H1 (cell line): ENCODE measurements at regions not wholly inside any gene's neighbourhood (a gene's known extent, or its start where the extent isn't known, plus 50 kb on each side); places are given as distances from the start of the nearest gene placed in this dataset.

Source experiments
- CTCF ChIA-PET: fragments of 300-600 bp; sonication (Branson Sonifier 250); formaldehyde crosslinking; loops from one replicate; lab custom pipeline; 2021; ENCODE audit not compliant: partially characterized antibody; lab: Charles Lee
- POLR2A ChIA-PET: fragments of 300-600 bp; sonication (Branson Sonifier 250); formaldehyde crosslinking; loops from one replicate; lab custom pipeline; 2021; ENCODE audit warnings: inconsistent platforms; ENCODE audit not compliant: partially characterized antibody; lab: Charles Lee
- DNase-seq, 2 experiments: peaks; one replicate each; pipeline versions ENCODE4 v3.0.0 to v3.0.0-alpha.2; 2010 to 2022; ENCODE audit warnings: low spot score in 2 of 2, low read depth in 1 of 2, mixed read lengths in 1 of 2
- FAIRE-seq: peaks from 2 replicates; lab custom pipeline; 2011; peaks lifted over from hg19 to GRCh38; lab: Jason Lieb, UNC
- H2AFZ ChIP-seq: 2 replicates; pipeline ENCODE4 v1.8.1; 2012; ENCODE audit warnings: low read length, inconsistent platforms
- H2AK5ac ChIP-seq: 2 replicates; pipeline ENCODE4 v1.6.1; 2013; ENCODE audit warnings: low read depth, low read length
- H2BK120ac ChIP-seq: replicated peaks from 2 replicates; pipeline ENCODE3; 2013; ENCODE audit warnings: low read depth, low read length, inconsistent platforms
- H2BK12ac ChIP-seq: 2 replicates; pipeline ENCODE4 v1.6.1; 2013; ENCODE audit warnings: low read depth, low read length
- H2BK15ac ChIP-seq: 2 replicates; pipeline ENCODE4 v1.6.1; 2013; ENCODE audit warnings: low read length
- H2BK20ac ChIP-seq: 2 replicates; pipeline ENCODE4 v1.6.1; 2013; ENCODE audit warnings: low read length
- H2BK5ac ChIP-seq: 2 replicates; pipeline ENCODE4 v1.6.1; 2013; ENCODE audit warnings: low read depth, low read length
- H3K14ac ChIP-seq: 2 replicates; pipeline ENCODE4 v1.6.1; 2013; ENCODE audit warnings: inconsistent platforms; ENCODE audit not compliant: insufficient read length
- H3K18ac ChIP-seq: 2 replicates; pipeline ENCODE4 v1.6.1; 2013; ENCODE audit warnings: low read length; ENCODE audit errors: extremely low read depth
- H3K23ac ChIP-seq: 2 replicates; pipeline ENCODE4 v1.6.1; 2013; ENCODE audit warnings: inconsistent platforms; ENCODE audit not compliant: insufficient read length
- H3K23me2 ChIP-seq: 2 replicates; pipeline ENCODE4 v1.6.1; 2013; ENCODE audit warnings: low read depth, low read length
- H3K27ac ChIP-seq: 2 replicates; pipeline ENCODE4 v1.6.1; 2011; ENCODE audit warnings: low read depth, low read length, inconsistent platforms
- H3K27me3 ChIP-seq, 4 experiments: replicated peaks in 1 of 4; 1 replicate in 1 of 4; 2 replicates in 3 of 4; pipeline versions ENCODE4 v1.6.1 to v1.8.1; 2011 to 2013; ENCODE audit warnings: low read length in 3 of 4, mild to moderate bottlenecking in 3 of 4, inconsistent platforms in 2 of 4, mixed read lengths in 2 of 4, moderate library complexity in 1 of 4; ENCODE audit not compliant: control insufficient read depth in 3 of 4, insufficient read depth in 3 of 4; ENCODE audit errors: extremely low read depth in 1 of 4
- H3K36me3 ChIP-seq, 4 experiments: 2 replicates each; pipeline versions ENCODE4 v1.6.1 to v1.8.1; 2011 to 2013; ENCODE audit warnings: mild to moderate bottlenecking in 4 of 4, low read length in 3 of 4, moderate library complexity in 2 of 4, control low read depth in 1 of 4, inconsistent platforms in 1 of 4; ENCODE audit not compliant: insufficient read depth in 4 of 4, control insufficient read depth in 2 of 4
- H3K4ac ChIP-seq: replicated peaks from 2 replicates; pipeline ENCODE3; 2013; ENCODE audit warnings: low read length, low read depth, mixed read lengths, inconsistent platforms; ENCODE audit not compliant: insufficient read length
- H3K4me1 ChIP-seq, 4 experiments: replicated peaks in 1 of 4; 1 replicate in 1 of 4; 2 replicates in 3 of 4; pipeline versions ENCODE4 v1.6.1 to v1.8.1; 2011 to 2013; ENCODE audit warnings: low read length in 3 of 4, inconsistent platforms in 2 of 4, mixed read lengths in 1 of 4; ENCODE audit not compliant: insufficient read depth in 4 of 4, control insufficient read depth in 3 of 4
- H3K4me2 ChIP-seq, 2 experiments: 2 replicates each; pipeline versions ENCODE4 v1.6.1 to v1.8.1; 2011 to 2013; ENCODE audit warnings: low read depth in 2 of 2, low read length in 2 of 2, control low read depth in 1 of 2, inconsistent platforms in 1 of 2, mild to moderate bottlenecking in 1 of 2; ENCODE audit not compliant: insufficient read depth in 1 of 2
- H3K4me3 ChIP-seq, 4 experiments: fragments of 200-600, 300-600 bp in 1 of 4; sonication (generic), shearing (Covaris generic), sonication (Bioruptor Twin) in 1 of 4; 2 replicates each; pipeline versions ENCODE4 v1.5.1 to v1.8.1; 2011 to 2016; ENCODE audit warnings: low read length in 4 of 4, low read depth in 3 of 4, control low read depth in 2 of 4, inconsistent platforms in 2 of 4, mild to moderate bottlenecking in 2 of 4, mixed read lengths in 1 of 4, moderate library complexity in 1 of 4; ENCODE audit not compliant: insufficient read depth in 2 of 4; ENCODE audit errors: extremely low read depth in 1 of 4
- H3K56ac ChIP-seq: replicated peaks from 2 replicates; pipeline ENCODE3; 2013; ENCODE audit warnings: low read depth, mild to moderate bottlenecking, mixed read lengths, low read length, inconsistent platforms; ENCODE audit not compliant: insufficient read length
- H3K79me1 ChIP-seq: 2 replicates; pipeline ENCODE4 v1.6.1; 2013; ENCODE audit warnings: low read depth, low read length, control low read depth
- H3K79me2 ChIP-seq, 2 experiments: 2 replicates each; pipeline versions ENCODE4 v1.6.1 to v1.8.1; 2012 to 2013; ENCODE audit warnings: low read length in 2 of 2, mild to moderate bottlenecking in 2 of 2, inconsistent platforms in 1 of 2; ENCODE audit not compliant: insufficient read depth in 2 of 2, control insufficient read depth in 1 of 2
- H3K9ac ChIP-seq, 4 experiments: replicated peaks in 1 of 4; 1 replicate in 1 of 4; 2 replicates in 3 of 4; pipeline versions ENCODE4 v1.6.1 to v1.8.1; 2011 to 2013; ENCODE audit warnings: low read depth in 3 of 4, low read length in 3 of 4, control low read depth in 2 of 4, mild to moderate bottlenecking in 2 of 4, moderate library complexity in 2 of 4, inconsistent platforms in 1 of 4; ENCODE audit errors: extremely low read depth in 1 of 4
- H3K9me3 ChIP-seq, 2 experiments: 2 replicates each; pipeline versions ENCODE4 v1.6.1 to v1.8.1; 2012 to 2013; ENCODE audit warnings: mild to moderate bottlenecking in 2 of 2, moderate library complexity in 2 of 2, control low read depth in 1 of 2, inconsistent platforms in 1 of 2, low read depth in 1 of 2, low read length in 1 of 2, mixed read lengths in 1 of 2; ENCODE audit not compliant: insufficient read depth in 2 of 2
- H4K20me1 ChIP-seq, 2 experiments: replicated peaks in 1 of 2; 2 replicates each; pipeline versions ENCODE3 to v1.8.1; 2011 to 2013; ENCODE audit warnings: inconsistent platforms in 2 of 2, low read length in 2 of 2, mild to moderate bottlenecking in 1 of 2; ENCODE audit not compliant: insufficient read depth in 2 of 2, control insufficient read depth in 1 of 2
- H4K5ac ChIP-seq: 2 replicates; pipeline ENCODE4 v1.6.1; 2013; ENCODE audit warnings: low read length, low read depth, mixed read lengths, inconsistent platforms; ENCODE audit not compliant: insufficient read length
- H4K8ac ChIP-seq: 2 replicates; pipeline ENCODE4 v1.8.0; 2013; ENCODE audit warnings: mild to moderate bottlenecking, moderate library complexity, low read length, inconsistent platforms; ENCODE audit not compliant: insufficient read depth; ENCODE audit errors: extremely low read depth
- H4K91ac ChIP-seq: replicated peaks from 2 replicates; pipeline ENCODE3; 2013; ENCODE audit warnings: low read length, mixed read lengths, inconsistent platforms; ENCODE audit not compliant: insufficient read length
- BRCA1 ChIP-seq: IDR thresholded peaks from 2 replicates; pipeline ENCODE4 v1.6.1; 2012; ENCODE audit warnings: low read depth, low read length, improper control_type of control experiment
- CHD1 ChIP-seq: IDR thresholded peaks from 2 replicates; pipeline ENCODE4 v1.6.1; 2012; ENCODE audit warnings: low read depth, low read length, improper control_type of control experiment
- CREB1 ChIP-seq: IDR thresholded peaks from 2 replicates; pipeline ENCODE4 v1.6.1; 2012; ENCODE audit warnings: inconsistent platforms
- EGR1 ChIP-seq: IDR thresholded peaks from 2 replicates; pipeline ENCODE4 v1.6.1; 2011; ENCODE audit warnings: low read depth, low read length, borderline replicate concordance
- POLR2A ChIP-seq, 2 experiments: IDR thresholded peaks; 1 replicate in 1 of 2; 2 replicates in 1 of 2; pipeline ENCODE4 v1.6.1; 2011; ENCODE audit warnings: low read depth in 2 of 2, low read length in 2 of 2, mild to moderate bottlenecking in 2 of 2; ENCODE audit errors: control extremely low read depth in 1 of 2
- RBBP5 ChIP-seq: IDR thresholded peaks from 2 replicates; pipeline ENCODE4 v1.7.1; 2012; ENCODE audit warnings: low read depth, mild to moderate bottlenecking, inconsistent platforms, low read length, moderate library complexity, borderline replicate concordance
- RNF2 ChIP-seq: fragments of 200-900, 300-1000 bp; sonication (generic); IDR thresholded peaks from 2 replicates; pipeline ENCODE4 v1.7.1; 2016; ENCODE audit warnings: borderline replicate concordance, low read depth, mild to moderate bottlenecking, antibody characterized with exemption, low read length; ENCODE audit not compliant: poor library complexity, severe bottlenecking; ENCODE audit errors: missing control alignments
- SUZ12 ChIP-seq: fragments of 200-600 bp; sonication (generic); IDR thresholded peaks from 2 replicates; pipeline ENCODE4 v1.6.1; 2012; ENCODE audit warnings: mild to moderate bottlenecking, inconsistent platforms, low read length, moderate library complexity, mixed read lengths
- WGBS, 2 experiments: shearing (Covaris generic) in 1 of 2; methylation state at CpG; one replicate each; pipeline versions ENCODE4 v1.1.6 to v1.1.7; 2013 to 2015; ENCODE audit warnings: low lambda C conversion rate in 2 of 2, mixed read lengths in 2 of 2, inconsistent platforms in 1 of 2, low coverage in 1 of 2, missing lambda C conversion rate in 1 of 2; ENCODE audit not compliant: insufficient replicate concordance in 2 of 2, insufficient coverage in 1 of 2, insufficient read length in 1 of 2; ENCODE audit errors: extremely low coverage in 1 of 2, missing lambda C conversion rate in 1 of 2; 5-methylcytosine and 5-hydroxymethylcytosine counted together
- TF ChIP-seq, protein P1 (sequence below): IDR thresholded peaks from 2 replicates; pipeline ENCODE4 v1.6.1; 2012; ENCODE audit warnings: inconsistent platforms

DNA sequence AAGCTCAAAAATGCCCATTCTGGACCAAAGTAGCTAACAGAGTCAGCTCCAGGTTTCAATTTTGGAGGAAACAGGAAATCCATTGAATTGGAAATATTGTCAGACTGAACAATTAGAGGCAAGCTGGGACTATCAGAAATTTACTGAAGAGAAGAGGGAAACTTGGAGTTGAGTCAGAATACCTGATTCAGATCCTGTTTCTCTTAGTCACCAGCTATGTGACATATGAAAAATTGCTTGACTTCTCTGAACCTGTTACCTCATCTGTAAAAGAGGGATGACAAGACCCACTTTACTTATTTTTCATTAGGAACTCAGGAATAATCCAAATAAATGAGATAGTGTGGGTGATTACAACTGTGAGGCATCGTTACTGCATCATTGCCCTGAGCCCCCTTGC, 148.9 kb upstream of the CADM1 start:
- H4K5ac ChIP-seq, result no peak overlapping the region
- ChIA-PET CTCF (interaction anchor here (0.8 to 1.8 kb wide), 5 partner anchors 12 to 217 kb away, joined by 3 to 4 read pairs (median 4); no protein-coding TSS in a partner anchor), POLR2A (no interaction called here)
- H3K27me3 ChIP-seq, result peaks cover 0 to 8% (median 2%) of the 10 kb centered on the region in 4 experiments; a peak in 3 of 7 replicates
- H3K4ac ChIP-seq, result no peak overlapping the region
- H3K4me3 ChIP-seq, result no peak overlapping the region
- no peak overlapping the region for H3K14ac ChIP-seq
- no peak overlapping the region for H2AFZ ChIP-seq
- 92% methylated on average over 1 of the region's 1 CpG; no CpG with 5 or more reads in 1 of the 2 experiments for WGBS, 2 experiments
- H4K20me1 ChIP-seq, result no peaks in the 10 kb centered on the region
- H3K4me2 ChIP-seq, result no peak overlapping the region
- no peak overlapping the region for H2BK5ac ChIP-seq
- no peak overlapping the region for H2BK120ac ChIP-seq
- no peak overlapping the region for H2BK15ac ChIP-seq
- no peaks in the 10 kb centered on the region for H3K36me3 ChIP-seq
- no peaks in the 10 kb centered on the region for H3K23me2 ChIP-seq
- no peak for DNase-seq
- H3K56ac ChIP-seq, result no peak overlapping the region
- H3K79me1 ChIP-seq, result no peaks in the 10 kb centered on the region
- H2AK5ac ChIP-seq, result no peak overlapping the region
- H3K27ac ChIP-seq, result no peak overlapping the region
- no peak overlapping the region; the same call in 1 of the 2 replicates for H4K8ac ChIP-seq
- no peak for FAIRE-seq
- no peak overlapping the region for H3K23ac ChIP-seq
- H3K18ac ChIP-seq, result no peak overlapping the region
- H2BK12ac ChIP-seq, result no peak overlapping the region
- no peak overlapping the region for H3K9ac ChIP-seq
- no peaks in the 10 kb centered on the region for H3K9me3 ChIP-seq
- no peak overlapping the region for H4K91ac ChIP-seq
- H3K4me1 ChIP-seq, result peaks cover 0 to 8% (median under 1%) of the 10 kb centered on the region in 4 experiments; a peak in 3 of 7 replicates
- H2BK20ac ChIP-seq, result no peak overlapping the region
- no peaks in the 10 kb centered on the region for H3K79me2 ChIP-seq
- TF ChIP-seq, protein P1, sequence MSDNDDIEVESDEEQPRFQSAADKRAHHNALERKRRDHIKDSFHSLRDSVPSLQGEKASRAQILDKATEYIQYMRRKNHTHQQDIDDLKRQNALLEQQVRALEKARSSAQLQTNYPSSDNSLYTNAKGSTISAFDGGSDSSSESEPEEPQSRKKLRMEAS, result no peak
- TF ChIP-seq SUZ12, result no peak
- no peak for TF ChIP-seq BRCA1
- no peak for TF ChIP-seq CHD1
- no peak for TF ChIP-seq CREB1
- no peak for TF ChIP-seq RBBP5
- TF ChIP-seq RNF2, result no peak
- no peak for TF ChIP-seq POLR2A (IDR thresholded peaks at IDR 0.05; ENCODE audit: control extremely low read depth in 1 of 2, low read depth in 2 of 2, low read length in 2 of 2)
- no peak for TF ChIP-seq EGR1
